ENCODE measurements at regions not wholly inside any gene's neighbourhood (a gene's known extent, or its start where the extent isn't known, plus 50 kb on each side); places are given as distances from the start of the nearest gene placed in this dataset.

- no peak for DNase-seq
These were observed 95.7 kb upstream of the ARL4C start for GRCh38 chr2:234592541-234592940.

- no peak for DNase-seq
These were observed 93.2 kb upstream of the ARL4C start for GRCh38 chr2:234590076-234590475.

DNA sequence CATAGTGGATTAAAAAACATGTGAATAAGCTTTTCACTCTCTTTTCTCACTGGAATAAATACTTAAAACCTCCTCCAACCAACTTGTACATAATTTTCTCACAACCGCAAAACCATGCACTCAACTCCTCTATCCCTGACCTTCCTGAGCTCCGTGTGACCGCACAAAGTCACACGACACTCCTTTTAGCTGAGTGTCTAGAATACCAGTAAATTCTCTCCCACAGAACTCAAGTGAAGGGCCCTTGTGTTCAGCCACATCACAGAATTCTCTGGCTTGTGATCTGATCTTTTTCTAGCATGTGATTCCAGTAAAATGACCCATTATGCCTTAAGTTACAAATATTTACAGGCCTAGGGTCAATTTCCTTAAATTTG lies 91.2 kb upstream of the ARL4C start:
- no peak for DNase-seq

DNA sequence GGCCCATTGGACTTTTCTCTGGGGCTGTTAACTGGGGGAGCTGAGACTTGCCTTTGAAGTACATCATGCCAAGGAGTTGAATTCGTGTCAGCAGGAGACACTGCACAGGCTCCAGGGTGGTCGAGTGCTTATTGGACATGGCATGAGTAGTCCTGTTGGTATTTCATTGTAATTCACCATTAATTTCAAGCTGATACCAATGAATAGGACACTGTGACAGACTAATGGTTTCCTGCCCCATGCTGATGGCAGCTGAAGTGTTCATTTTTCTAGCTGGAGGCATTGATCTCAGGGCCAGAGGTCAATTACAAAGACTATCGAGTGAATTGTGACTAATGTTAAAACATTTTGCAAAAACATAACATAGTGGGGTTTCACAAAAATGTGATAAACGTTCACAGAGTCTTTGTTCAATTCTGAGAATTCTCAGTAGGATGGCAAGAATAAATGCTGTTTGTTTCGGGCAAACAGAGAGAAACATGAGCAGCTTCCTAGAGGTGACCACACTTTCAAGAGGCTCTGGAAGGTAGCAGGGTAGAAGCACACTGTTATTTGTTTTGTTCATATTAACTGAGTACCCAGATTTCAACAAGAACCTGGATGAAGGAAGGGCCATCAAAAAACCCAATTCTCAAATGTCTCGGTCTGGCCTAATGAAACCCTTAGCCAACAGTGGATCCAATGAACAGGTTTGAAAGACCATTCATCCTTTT lies 90.6 kb upstream of the ARL4C start:
- DNase-seq = no peak

DNA sequence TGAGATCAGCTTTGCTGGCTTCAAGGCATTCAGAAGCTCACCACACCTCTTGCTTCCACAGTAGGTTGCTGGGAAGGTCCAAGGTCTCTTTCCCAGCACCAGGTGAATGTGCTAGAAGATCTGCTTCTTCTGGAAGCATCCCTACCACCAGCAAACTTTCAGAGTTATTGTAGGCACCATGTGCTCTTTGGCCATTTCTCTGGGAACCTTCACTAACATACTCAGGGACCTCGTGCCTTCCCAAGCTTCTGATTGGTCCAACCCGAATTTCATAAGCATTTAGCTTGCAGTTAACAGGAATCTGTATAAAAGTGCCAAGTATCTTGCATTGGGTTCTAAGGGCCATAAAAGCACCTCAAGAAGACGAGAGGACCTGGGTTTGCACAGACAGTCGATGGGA lies 86.5 kb upstream of the ARL4C start:
- DNase-seq = no peak

DNA sequence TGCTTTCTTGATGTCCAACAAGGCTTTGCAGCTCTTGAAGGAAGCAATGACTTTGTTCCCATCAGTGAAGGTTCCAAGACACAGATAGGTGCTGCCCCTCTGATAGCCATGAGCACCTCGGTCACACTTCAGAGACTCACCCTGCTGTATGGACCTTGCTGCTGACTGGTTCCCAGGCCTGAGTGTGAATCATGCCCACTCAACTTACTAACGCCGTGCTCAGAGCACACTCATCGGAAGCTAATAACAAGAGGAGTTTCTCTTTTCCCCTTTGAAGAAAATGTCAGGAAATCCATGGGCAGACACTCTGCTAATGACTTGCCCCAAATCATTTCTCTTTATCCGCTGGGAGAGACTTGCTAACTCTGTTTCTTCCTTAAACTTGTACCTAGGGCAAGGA lies 83.8 kb upstream of the ARL4C start:
- no peak for DNase-seq

DNA sequence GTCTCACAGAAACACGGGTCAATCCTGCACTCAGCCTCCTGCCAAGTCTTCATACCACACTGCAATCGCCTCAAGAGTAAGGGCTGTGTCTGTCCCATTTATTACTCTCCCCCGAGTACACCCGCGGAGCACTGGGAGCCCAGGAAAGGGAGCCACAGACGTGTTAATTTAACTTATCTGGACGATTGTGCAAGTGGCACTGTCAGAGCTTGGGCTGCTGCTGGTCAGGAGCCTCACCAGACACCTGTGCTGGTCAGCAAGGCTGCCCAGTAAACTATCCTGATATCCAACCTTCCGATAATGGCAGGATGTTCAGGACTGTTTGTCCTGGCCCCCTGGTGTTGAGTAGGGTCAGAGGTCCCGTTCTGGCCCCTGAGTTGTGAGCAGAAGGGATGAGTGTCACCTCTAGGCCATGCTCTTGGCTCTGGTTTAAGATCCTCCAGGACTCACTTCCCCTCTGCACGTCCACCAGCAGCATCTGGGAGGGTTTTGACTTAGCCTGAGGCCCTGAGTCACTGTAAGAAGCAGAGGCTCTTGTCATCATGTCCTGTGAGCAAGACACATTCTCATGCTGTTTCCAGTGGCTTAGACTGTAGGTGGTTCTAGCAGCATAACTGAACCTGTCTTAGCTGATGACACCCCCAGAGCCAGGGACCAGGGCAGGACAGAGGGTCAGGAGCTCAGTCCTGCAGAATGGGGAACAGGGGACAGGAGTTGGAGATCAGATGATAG lies 82.5 kb upstream of the ARL4C start:
- DNase-seq = no peak

GRCh38 chr2:234578389-234578788 lies 81.5 kb upstream of the ARL4C start:
- no peak for DNase-seq

- DNase-seq = no peak
These were observed 80.3 kb upstream of the ARL4C start for GRCh38 chr2:234577191-234577590.

- no peak for DNase-seq
These were observed 74.9 kb upstream of the ARL4C start for GRCh38 chr2:234571620-234572407.

DNA sequence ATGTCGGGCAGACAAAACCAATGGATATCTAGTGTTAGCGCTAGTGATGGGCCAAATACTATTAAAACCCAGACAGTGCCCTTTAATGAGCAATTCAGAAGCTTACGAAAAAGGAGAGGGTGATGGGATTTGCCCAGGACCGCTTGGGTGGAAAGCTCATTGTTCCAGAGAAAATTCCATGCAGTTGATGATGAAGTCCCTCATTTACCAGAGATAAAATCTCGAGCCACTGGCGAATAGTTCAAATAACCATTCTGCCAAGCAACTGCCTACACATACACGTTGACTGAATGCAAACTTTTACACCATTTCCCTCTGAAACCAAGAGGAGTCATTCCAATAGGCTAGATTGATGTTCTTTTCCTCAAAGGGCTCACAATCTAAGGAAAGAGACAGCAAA lies 73.6 kb upstream of the ARL4C start:
- no peak for DNase-seq

GRCh38 chr2:234569776-234570430 lies 73.0 kb upstream of the ARL4C start:
- DNase-seq = no peak

DNA sequence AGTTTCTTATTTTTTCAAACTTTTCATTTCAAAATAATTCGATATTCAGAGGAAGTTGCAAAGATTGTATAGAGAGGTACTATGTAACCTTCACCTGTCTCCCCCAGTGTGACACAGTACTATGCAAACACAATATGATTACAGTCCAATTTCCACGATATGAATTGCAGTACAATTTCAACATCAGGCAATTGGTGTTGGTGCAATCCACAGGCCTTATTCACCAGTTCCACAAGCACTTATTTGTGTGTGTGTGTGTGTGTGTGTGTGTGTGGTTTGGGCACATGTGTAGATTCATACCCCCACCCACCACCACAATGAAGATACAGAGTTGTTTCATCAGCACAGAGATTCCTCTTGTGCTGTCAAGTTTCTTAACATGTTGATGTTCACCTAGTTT lies 69.7 kb upstream of the ARL4C start:
- DNase-seq = no peak

GRCh38 chr2:234565842-234566619 lies 69.2 kb upstream of the ARL4C start:
- DNase-seq = no peak

GRCh38 chr2:234565201-234565600 lies 68.3 kb upstream of the ARL4C start:
- no peak for DNase-seq

- DNase-seq = peak; percentile 47
These were observed 67.8 kb upstream of the ARL4C start for GRCh38 chr2:234564699-234565098.

DNA sequence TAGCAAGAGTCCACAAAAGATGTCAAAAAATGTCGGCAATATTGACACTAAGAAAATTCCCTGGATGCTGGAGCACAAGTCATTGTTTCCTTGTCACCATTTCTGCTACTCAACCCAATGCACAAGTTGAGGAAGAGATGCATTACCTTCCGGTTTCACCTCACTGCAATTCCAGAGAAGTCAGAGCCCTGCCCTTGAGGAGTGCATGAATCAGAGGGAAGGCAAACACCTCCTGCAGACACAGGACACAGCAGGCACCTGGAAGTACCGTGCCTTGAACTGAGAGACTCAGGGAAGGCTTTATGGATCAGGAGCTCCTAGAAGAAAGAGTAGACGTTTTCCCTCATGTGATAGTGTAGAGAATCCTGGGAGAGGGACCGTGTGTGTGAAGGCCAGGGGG lies 62.7 kb upstream of the ARL4C start:
- DNase-seq = no peak

DNA sequence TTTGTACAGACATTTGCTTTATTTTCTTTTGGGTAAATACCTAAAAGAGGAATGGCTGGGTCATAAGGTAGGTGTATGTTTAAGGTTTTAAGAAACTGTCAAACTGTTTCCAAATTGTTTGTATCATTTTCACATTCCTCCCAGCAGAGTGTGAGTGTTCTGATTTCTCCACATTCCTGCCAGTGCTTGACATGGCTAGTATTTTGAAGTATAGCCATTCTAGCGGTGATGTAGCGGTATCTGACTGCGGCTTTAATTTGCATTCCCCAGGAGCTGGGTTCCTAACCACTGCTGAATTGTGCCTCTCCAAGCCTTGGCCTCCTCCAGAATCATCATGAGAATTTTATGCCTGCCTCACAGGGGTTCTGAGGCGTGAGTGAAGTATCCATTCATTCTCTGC lies 61.8 kb upstream of the ARL4C start:
- no peak for DNase-seq

GRCh38 chr2:234556848-234557573 lies 60.1 kb upstream of the ARL4C start:
- no peak for DNase-seq

DNA sequence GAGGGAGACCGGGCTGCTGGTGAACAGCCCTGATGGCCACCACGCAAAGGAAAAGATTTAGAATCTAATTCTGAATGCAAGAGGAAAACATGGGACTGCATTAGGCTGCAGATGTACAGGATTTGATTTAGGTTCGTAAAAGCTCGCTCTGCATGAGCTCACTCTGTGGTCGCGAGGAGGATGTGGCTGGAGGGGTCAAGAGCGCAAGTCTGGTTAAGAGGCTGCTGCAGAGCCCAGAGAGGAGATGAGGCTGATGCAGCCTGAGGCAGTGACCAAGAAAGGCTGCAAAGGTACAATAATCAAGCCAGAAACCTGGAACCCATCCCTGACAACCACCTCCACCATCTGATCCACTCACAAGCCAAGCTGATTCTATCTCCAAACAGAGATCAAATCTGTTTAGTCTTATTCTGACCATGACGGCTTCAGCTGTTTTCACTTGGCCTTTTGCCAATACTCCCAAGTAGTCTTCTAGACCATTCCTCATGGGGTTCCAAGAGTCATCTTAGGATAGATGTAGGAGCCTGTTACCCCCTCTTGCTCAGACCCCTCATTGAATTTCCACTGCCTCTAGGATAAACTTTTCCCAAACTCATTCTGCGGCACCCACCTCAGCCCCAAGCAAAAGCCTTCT lies 58.9 kb upstream of the ARL4C start:
- no peak for DNase-seq

GRCh38 chr2:234555161-234555560 lies 58.3 kb upstream of the ARL4C start:
- no peak for DNase-seq

All from NCI-H1092 treated with DMSO at 0.1 percent for 48 hours (cell line).